GM13977 (cell line): ENCODE measurements at regions not wholly inside any gene's neighbourhood (a gene's known extent, or its start where the extent isn't known, plus 50 kb on each side); places are given as distances from the start of the nearest gene placed in this dataset.

ENCODE experiments used
- DNase-seq: peaks from one replicate; pipeline ENCODE4 v3.0.0; 2012; ENCODE audit warnings: low spot score
- in situ Hi-C: fragments of 300-500 bp; cut with MboI; formaldehyde crosslinking; loops from one replicate; pipeline ENCODE4 v1.12.0; 2022; ENCODE audit warnings: low sequenced_read_pairs, low pct_unique_long_range_greater_than_20kb, mixed read lengths, inconsistent platforms; ENCODE audit not compliant: unreplicated experiment
- TF ChIP-seq, protein P1 (sequence below): IDR thresholded peaks from 2 replicates; pipeline ENCODE4 v1.5.1; 2012; ENCODE audit warnings: mild to moderate bottlenecking, control low read depth; ENCODE audit not compliant: insufficient read depth; ENCODE audit errors: extremely low read depth, missing control alignments

DNA sequence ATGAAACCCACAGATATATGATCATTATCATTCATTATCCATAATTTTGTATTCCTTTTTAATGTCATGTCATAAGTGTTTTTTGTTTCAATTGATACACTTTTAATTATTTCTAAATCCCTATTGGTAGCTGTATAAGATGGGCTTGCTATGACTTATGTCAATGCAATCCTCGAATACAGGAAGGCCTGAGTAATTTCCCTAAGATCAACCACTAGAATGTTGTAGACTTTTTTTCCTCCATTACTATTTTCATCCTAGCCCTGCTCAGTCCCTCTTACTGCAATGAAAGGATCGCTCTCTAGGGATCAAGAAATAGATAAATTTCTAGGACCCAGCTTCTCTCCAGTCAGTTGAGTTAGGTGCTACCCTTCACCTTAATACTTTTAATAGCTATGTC lies 186.3 kb downstream of the KCNE4 start:
- no peak for DNase-seq
- in situ Hi-C loops, result no loop called here
- TF ChIP-seq, protein P1, sequence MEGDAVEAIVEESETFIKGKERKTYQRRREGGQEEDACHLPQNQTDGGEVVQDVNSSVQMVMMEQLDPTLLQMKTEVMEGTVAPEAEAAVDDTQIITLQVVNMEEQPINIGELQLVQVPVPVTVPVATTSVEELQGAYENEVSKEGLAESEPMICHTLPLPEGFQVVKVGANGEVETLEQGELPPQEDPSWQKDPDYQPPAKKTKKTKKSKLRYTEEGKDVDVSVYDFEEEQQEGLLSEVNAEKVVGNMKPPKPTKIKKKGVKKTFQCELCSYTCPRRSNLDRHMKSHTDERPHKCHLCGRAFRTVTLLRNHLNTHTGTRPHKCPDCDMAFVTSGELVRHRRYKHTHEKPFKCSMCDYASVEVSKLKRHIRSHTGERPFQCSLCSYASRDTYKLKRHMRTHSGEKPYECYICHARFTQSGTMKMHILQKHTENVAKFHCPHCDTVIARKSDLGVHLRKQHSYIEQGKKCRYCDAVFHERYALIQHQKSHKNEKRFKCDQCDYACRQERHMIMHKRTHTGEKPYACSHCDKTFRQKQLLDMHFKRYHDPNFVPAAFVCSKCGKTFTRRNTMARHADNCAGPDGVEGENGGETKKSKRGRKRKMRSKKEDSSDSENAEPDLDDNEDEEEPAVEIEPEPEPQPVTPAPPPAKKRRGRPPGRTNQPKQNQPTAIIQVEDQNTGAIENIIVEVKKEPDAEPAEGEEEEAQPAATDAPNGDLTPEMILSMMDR, result no peak

DNA sequence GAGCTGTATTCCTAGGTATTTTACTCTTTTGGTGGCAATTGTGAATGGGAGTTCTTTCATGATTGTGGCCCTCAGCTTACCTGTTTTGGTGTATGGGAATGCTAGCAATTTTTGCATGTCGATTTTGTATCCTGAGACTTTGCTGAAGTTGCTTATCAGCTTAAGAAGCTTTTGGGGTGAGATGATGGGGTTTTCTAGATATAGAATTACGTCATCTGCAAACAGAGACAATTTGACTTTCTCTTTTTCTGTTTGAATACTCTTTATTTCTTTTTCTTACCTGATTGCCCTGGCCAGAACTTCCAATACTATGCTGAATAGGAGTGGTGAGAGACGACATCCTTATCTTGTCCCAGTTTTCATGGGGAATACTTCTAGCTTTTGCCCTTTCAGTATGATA lies 191.2 kb downstream of the KCNE4 start:
- in situ Hi-C loops, result no loop called here
- TF ChIP-seq, protein P1, result no peak
- DNase-seq, result no peak

DNA sequence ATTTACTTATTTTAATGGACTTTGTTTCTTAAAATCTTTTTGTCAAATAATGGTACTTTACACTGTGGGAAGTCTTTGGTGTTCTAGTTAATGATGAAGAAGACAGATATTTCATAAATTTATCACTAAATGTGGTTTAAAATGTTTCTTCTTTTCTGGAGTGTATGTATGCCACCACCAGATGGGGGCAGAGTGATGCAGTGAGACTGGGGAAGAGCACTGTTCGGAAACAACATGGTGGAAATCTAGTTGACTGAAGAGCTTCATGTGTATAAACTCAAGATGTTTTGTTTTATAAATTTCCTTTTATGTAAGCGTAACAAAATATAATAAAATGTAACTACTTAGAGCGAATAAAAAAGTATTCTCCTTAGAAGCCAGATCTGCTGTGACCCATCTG lies 195.1 kb downstream of the KCNE4 start:
- in situ Hi-C loops, result no loop called here
- TF ChIP-seq, protein P1, result peak; percentile 14
- DNase-seq, result no peak

DNA sequence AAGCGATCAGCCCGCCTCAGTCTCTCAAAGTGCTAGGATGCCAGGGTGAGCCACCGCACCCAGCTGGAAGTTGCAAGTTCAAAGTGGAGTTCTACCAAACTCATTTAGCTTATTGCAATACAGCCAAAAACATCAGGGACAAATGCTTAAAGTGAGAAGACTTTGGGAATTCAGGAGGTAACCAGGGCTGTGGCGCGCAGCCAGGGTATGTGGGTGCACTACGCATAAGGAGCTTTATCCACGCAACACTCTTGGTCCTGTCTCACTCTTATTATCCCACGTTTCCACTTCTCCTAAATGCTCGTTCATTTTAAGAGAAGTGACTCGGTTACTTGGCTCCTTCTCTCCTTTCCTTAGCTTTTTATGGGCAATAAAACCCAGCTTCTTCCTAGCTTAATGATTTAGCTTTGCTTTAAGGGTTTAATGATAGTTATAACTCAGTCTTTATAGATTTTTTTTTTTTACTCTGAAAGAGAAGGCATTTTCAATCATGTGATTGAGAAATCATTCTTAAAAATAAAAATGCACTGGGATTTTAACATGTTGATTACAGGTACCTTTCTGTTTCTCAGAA lies 199.8 kb downstream of the KCNE4 start:
- in situ Hi-C loops, result no loop called here
- DNase-seq, result no peak

DNA sequence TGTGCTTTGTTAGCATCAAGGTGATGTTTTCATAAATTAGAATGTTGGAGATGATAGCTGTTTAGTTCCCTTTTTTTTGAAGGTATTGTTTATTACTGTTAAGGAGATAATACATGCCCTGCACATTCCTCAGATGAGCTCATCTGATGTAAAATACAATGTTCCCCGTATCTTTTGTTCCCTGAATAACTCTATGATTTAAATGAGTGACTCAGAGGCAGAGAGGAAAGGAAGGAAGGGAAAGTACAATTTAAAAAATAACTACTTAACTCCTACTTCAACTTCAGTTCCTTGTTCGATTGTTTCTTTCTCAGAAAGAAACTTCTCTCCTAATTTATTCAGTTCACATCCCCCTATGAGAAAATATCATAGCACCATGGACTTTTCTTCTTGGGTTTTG lies 208.7 kb downstream of the KCNE4 start:
- in situ Hi-C loops, result no loop called here
- no peak for DNase-seq
- TF ChIP-seq, protein P1, result no peak

More for the DNA sequence above, 199.8 kb downstream of the KCNE4 start:
- TF ChIP-seq, protein P1, result no peak

DNA sequence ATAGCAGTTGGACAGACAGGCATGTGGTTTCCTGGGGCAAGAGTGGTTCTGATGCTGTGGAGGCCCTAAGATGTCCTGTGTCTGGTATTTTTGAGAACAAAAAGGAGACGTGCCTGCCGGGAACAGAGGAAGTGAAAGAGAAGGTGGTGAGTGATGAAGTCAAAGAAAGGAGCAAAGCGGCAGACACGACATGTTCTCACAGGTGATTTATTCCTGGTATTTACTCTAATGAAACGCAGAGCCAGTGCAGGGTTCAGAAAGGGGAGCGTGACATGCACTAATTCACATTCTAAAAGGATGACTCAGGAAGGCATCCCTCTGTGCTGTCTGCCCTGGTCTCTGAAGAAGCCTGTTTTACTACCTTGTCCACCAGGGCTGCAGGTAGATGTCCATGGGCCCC lies 211.0 kb downstream of the KCNE4 start:
- in situ Hi-C loops, result no loop called here
- TF ChIP-seq, protein P1, result no peak
- DNase-seq, result no peak

GRCh38 chr2:223264541-223265193 lies 212.7 kb downstream of the KCNE4 start:
- in situ Hi-C loops, result no loop called here
- TF ChIP-seq, protein P1, result no peak
- no peak for DNase-seq
